H1 (cell line): ENCODE measurements at regions not wholly inside any gene's neighbourhood (a gene's known extent, or its start where the extent isn't known, plus 50 kb on each side); places are given as distances from the start of the nearest gene placed in this dataset.
A peak's percentile ranks its signal among the peaks of the same experiment; 100 is the strongest.

Experiments used
- CTCF ChIA-PET: fragments of 300-600 bp; sonication (Branson Sonifier 250); formaldehyde crosslinking; loops from one replicate; lab custom pipeline; 2021; ENCODE audit not compliant: partially characterized antibody; lab: Charles Lee
- POLR2A ChIA-PET: fragments of 300-600 bp; sonication (Branson Sonifier 250); formaldehyde crosslinking; loops from one replicate; lab custom pipeline; 2021; ENCODE audit warnings: inconsistent platforms; ENCODE audit not compliant: partially characterized antibody; lab: Charles Lee
- DNase-seq, 2 experiments: peaks; one replicate each; pipeline versions ENCODE4 v3.0.0 to v3.0.0-alpha.2; 2010 to 2022; ENCODE audit warnings: low spot score in 2 of 2, low read depth in 1 of 2, mixed read lengths in 1 of 2
- FAIRE-seq: peaks from 2 replicates; lab custom pipeline; 2011; peaks lifted over from hg19 to GRCh38; lab: Jason Lieb, UNC
- H2AFZ ChIP-seq: 2 replicates; pipeline ENCODE4 v1.8.1; 2012; ENCODE audit warnings: low read length, inconsistent platforms
- H2AK5ac ChIP-seq: 2 replicates; pipeline ENCODE4 v1.6.1; 2013; ENCODE audit warnings: low read depth, low read length
- H2BK120ac ChIP-seq: replicated peaks from 2 replicates; pipeline ENCODE3; 2013; ENCODE audit warnings: low read depth, low read length, inconsistent platforms
- H2BK12ac ChIP-seq: 2 replicates; pipeline ENCODE4 v1.6.1; 2013; ENCODE audit warnings: low read depth, low read length
- H2BK15ac ChIP-seq: 2 replicates; pipeline ENCODE4 v1.6.1; 2013; ENCODE audit warnings: low read length
- H2BK20ac ChIP-seq: 2 replicates; pipeline ENCODE4 v1.6.1; 2013; ENCODE audit warnings: low read length
- H2BK5ac ChIP-seq: 2 replicates; pipeline ENCODE4 v1.6.1; 2013; ENCODE audit warnings: low read depth, low read length
- H3K14ac ChIP-seq: 2 replicates; pipeline ENCODE4 v1.6.1; 2013; ENCODE audit warnings: inconsistent platforms; ENCODE audit not compliant: insufficient read length
- H3K18ac ChIP-seq: 2 replicates; pipeline ENCODE4 v1.6.1; 2013; ENCODE audit warnings: low read length; ENCODE audit errors: extremely low read depth
- H3K23ac ChIP-seq: 2 replicates; pipeline ENCODE4 v1.6.1; 2013; ENCODE audit warnings: inconsistent platforms; ENCODE audit not compliant: insufficient read length
- H3K23me2 ChIP-seq: 2 replicates; pipeline ENCODE4 v1.6.1; 2013; ENCODE audit warnings: low read depth, low read length
- H3K27ac ChIP-seq: 2 replicates; pipeline ENCODE4 v1.6.1; 2011; ENCODE audit warnings: low read depth, low read length, inconsistent platforms
- H3K27me3 ChIP-seq, 4 experiments: replicated peaks in 1 of 4; 1 replicate in 1 of 4; 2 replicates in 3 of 4; pipeline versions ENCODE4 v1.6.1 to v1.8.1; 2011 to 2013; ENCODE audit warnings: low read length in 3 of 4, mild to moderate bottlenecking in 3 of 4, inconsistent platforms in 2 of 4, mixed read lengths in 2 of 4, moderate library complexity in 1 of 4; ENCODE audit not compliant: control insufficient read depth in 3 of 4, insufficient read depth in 3 of 4; ENCODE audit errors: extremely low read depth in 1 of 4
- H3K36me3 ChIP-seq, 4 experiments: 2 replicates each; pipeline versions ENCODE4 v1.6.1 to v1.8.1; 2011 to 2013; ENCODE audit warnings: mild to moderate bottlenecking in 4 of 4, low read length in 3 of 4, moderate library complexity in 2 of 4, control low read depth in 1 of 4, inconsistent platforms in 1 of 4; ENCODE audit not compliant: insufficient read depth in 4 of 4, control insufficient read depth in 2 of 4
- H3K4ac ChIP-seq: replicated peaks from 2 replicates; pipeline ENCODE3; 2013; ENCODE audit warnings: low read length, low read depth, mixed read lengths, inconsistent platforms; ENCODE audit not compliant: insufficient read length
- H3K4me1 ChIP-seq, 4 experiments: replicated peaks in 1 of 4; 1 replicate in 1 of 4; 2 replicates in 3 of 4; pipeline versions ENCODE4 v1.6.1 to v1.8.1; 2011 to 2013; ENCODE audit warnings: low read length in 3 of 4, inconsistent platforms in 2 of 4, mixed read lengths in 1 of 4; ENCODE audit not compliant: insufficient read depth in 4 of 4, control insufficient read depth in 3 of 4
- H3K4me2 ChIP-seq, 2 experiments: 2 replicates each; pipeline versions ENCODE4 v1.6.1 to v1.8.1; 2011 to 2013; ENCODE audit warnings: low read depth in 2 of 2, low read length in 2 of 2, control low read depth in 1 of 2, inconsistent platforms in 1 of 2, mild to moderate bottlenecking in 1 of 2; ENCODE audit not compliant: insufficient read depth in 1 of 2
- H3K4me3 ChIP-seq, 4 experiments: fragments of 200-600, 300-600 bp in 1 of 4; sonication (generic), shearing (Covaris generic), sonication (Bioruptor Twin) in 1 of 4; 2 replicates each; pipeline versions ENCODE4 v1.5.1 to v1.8.1; 2011 to 2016; ENCODE audit warnings: low read length in 4 of 4, low read depth in 3 of 4, control low read depth in 2 of 4, inconsistent platforms in 2 of 4, mild to moderate bottlenecking in 2 of 4, mixed read lengths in 1 of 4, moderate library complexity in 1 of 4; ENCODE audit not compliant: insufficient read depth in 2 of 4; ENCODE audit errors: extremely low read depth in 1 of 4
- H3K56ac ChIP-seq: replicated peaks from 2 replicates; pipeline ENCODE3; 2013; ENCODE audit warnings: low read depth, mild to moderate bottlenecking, mixed read lengths, low read length, inconsistent platforms; ENCODE audit not compliant: insufficient read length
- H3K79me1 ChIP-seq: 2 replicates; pipeline ENCODE4 v1.6.1; 2013; ENCODE audit warnings: low read depth, low read length, control low read depth
- H3K79me2 ChIP-seq, 2 experiments: 2 replicates each; pipeline versions ENCODE4 v1.6.1 to v1.8.1; 2012 to 2013; ENCODE audit warnings: low read length in 2 of 2, mild to moderate bottlenecking in 2 of 2, inconsistent platforms in 1 of 2; ENCODE audit not compliant: insufficient read depth in 2 of 2, control insufficient read depth in 1 of 2
- H3K9ac ChIP-seq, 4 experiments: replicated peaks in 1 of 4; 1 replicate in 1 of 4; 2 replicates in 3 of 4; pipeline versions ENCODE4 v1.6.1 to v1.8.1; 2011 to 2013; ENCODE audit warnings: low read depth in 3 of 4, low read length in 3 of 4, control low read depth in 2 of 4, mild to moderate bottlenecking in 2 of 4, moderate library complexity in 2 of 4, inconsistent platforms in 1 of 4; ENCODE audit errors: extremely low read depth in 1 of 4
- H3K9me3 ChIP-seq, 2 experiments: 2 replicates each; pipeline versions ENCODE4 v1.6.1 to v1.8.1; 2012 to 2013; ENCODE audit warnings: mild to moderate bottlenecking in 2 of 2, moderate library complexity in 2 of 2, control low read depth in 1 of 2, inconsistent platforms in 1 of 2, low read depth in 1 of 2, low read length in 1 of 2, mixed read lengths in 1 of 2; ENCODE audit not compliant: insufficient read depth in 2 of 2
- H4K20me1 ChIP-seq, 2 experiments: replicated peaks in 1 of 2; 2 replicates each; pipeline versions ENCODE3 to v1.8.1; 2011 to 2013; ENCODE audit warnings: inconsistent platforms in 2 of 2, low read length in 2 of 2, mild to moderate bottlenecking in 1 of 2; ENCODE audit not compliant: insufficient read depth in 2 of 2, control insufficient read depth in 1 of 2
- H4K5ac ChIP-seq: 2 replicates; pipeline ENCODE4 v1.6.1; 2013; ENCODE audit warnings: low read length, low read depth, mixed read lengths, inconsistent platforms; ENCODE audit not compliant: insufficient read length
- H4K8ac ChIP-seq: 2 replicates; pipeline ENCODE4 v1.8.0; 2013; ENCODE audit warnings: mild to moderate bottlenecking, moderate library complexity, low read length, inconsistent platforms; ENCODE audit not compliant: insufficient read depth; ENCODE audit errors: extremely low read depth
- H4K91ac ChIP-seq: replicated peaks from 2 replicates; pipeline ENCODE3; 2013; ENCODE audit warnings: low read length, mixed read lengths, inconsistent platforms; ENCODE audit not compliant: insufficient read length
- BRCA1 ChIP-seq: IDR thresholded peaks from 2 replicates; pipeline ENCODE4 v1.6.1; 2012; ENCODE audit warnings: low read depth, low read length, improper control_type of control experiment
- JUND ChIP-seq: IDR thresholded peaks from 2 replicates; pipeline ENCODE4 v1.6.1; 2011; ENCODE audit warnings: mild to moderate bottlenecking, improper control_type of control experiment, low read length
- NRF1 ChIP-seq: IDR thresholded peaks from 2 replicates; pipeline ENCODE4 v1.6.1; 2011; ENCODE audit warnings: mild to moderate bottlenecking, low read depth, low read length, improper control_type of control experiment
- YY1 ChIP-seq: IDR thresholded peaks from 2 replicates; pipeline ENCODE4 v1.6.1; 2011; ENCODE audit warnings: low read depth, mild to moderate bottlenecking, low read length
- WGBS, 2 experiments: shearing (Covaris generic) in 1 of 2; methylation state at CpG; one replicate each; pipeline versions ENCODE4 v1.1.6 to v1.1.7; 2013 to 2015; ENCODE audit warnings: low lambda C conversion rate in 2 of 2, mixed read lengths in 2 of 2, inconsistent platforms in 1 of 2, low coverage in 1 of 2, missing lambda C conversion rate in 1 of 2; ENCODE audit not compliant: insufficient replicate concordance in 2 of 2, insufficient coverage in 1 of 2, insufficient read length in 1 of 2; ENCODE audit errors: extremely low coverage in 1 of 2, missing lambda C conversion rate in 1 of 2; 5-methylcytosine and 5-hydroxymethylcytosine counted together
- TF ChIP-seq, protein P1 (sequence below): IDR thresholded peaks from 2 replicates; pipeline ENCODE4 v1.6.1; 2012; ENCODE audit warnings: inconsistent platforms
- TF ChIP-seq, protein P2 (sequence below), 3 experiments: IDR thresholded peaks; 1 replicate in 2 of 3; 2 replicates in 1 of 3; pipeline versions ENCODE4 v1.5.1 to v1.6.1; 2011; ENCODE audit warnings: low read length in 3 of 3, mild to moderate bottlenecking in 3 of 3, inconsistent platforms in 2 of 3, low read depth in 1 of 3, moderate library complexity in 1 of 3; ENCODE audit not compliant: insufficient read depth in 1 of 3; ENCODE audit errors: control extremely low read depth in 1 of 3
- TF ChIP-seq, protein P3 (sequence below): IDR thresholded peaks from 2 replicates; pipeline ENCODE4 v1.6.1; 2012; ENCODE audit warnings: inconsistent platforms

DNA sequence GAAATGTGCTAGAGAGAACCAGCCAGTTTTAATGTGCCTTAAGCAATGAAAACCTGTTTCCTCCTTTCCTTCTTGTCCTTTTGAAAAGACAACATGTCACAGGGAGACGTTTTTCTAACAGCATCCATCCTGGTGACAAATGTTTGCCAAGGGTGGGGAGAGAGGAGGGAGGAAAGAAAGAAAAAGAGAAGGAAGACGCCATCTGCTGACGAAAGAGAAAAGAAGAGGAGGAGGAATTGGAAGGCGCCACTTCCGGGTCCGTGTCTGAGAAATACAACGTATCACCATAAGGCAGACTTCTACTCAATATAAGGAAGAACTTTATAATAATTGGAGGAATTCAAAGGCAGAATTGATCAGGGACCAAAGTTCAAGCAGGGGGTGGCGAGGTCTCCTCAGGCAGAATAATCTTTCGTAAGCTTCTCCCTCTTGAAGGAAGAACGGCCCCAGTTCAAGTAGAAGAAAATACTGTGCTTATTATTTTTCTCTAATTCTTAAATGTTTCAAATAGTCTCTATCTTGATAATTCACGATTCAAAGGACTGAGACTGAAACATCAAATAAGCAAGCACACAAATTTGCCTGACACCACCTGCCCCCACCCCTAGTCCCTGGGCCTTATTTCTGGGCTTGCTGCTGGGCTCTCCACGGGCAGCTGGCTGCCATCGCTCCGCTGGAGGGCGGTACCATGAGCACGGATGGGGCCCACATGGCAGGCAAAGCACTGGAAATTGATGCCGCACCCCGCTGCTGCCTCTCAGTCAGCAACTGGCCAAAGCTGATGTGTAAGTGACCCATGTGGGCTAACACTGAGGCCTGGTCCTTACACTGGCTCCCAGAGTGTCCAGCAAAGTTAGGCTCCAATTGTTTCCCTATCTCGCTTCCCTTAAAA lies 273.7 kb upstream of the KLF14 start:
- Histone ChIP-seq H3K23ac (no peak overlapping the region), H4K20me1 (peaks cover 0 to 2% of the 10 kb centered on the region in 2 experiments), H3K9ac (no peak overlapping the region), H3K4me3 (0 out of 8 replicates have a peak overlapping the region, but pooled peaks of 1 of the 4 experiments have one; percentile 18), H2AK5ac (no peak overlapping the region), H4K5ac (no peak overlapping the region), H3K4me1 (peaks cover 0 to 4% (median under 1%) of the 10 kb centered on the region in 4 experiments; a peak in 6 of 7 replicates), H3K9me3 (no peaks in the 10 kb centered on the region), H3K4ac (no peak overlapping the region), H3K27ac (no peak overlapping the region), H4K91ac (no peak overlapping the region), H3K14ac (no peak overlapping the region), H3K4me2 (no peak overlapping the region; a peak in 1 of 4 replicates), H3K56ac (no peak overlapping the region), H3K36me3 (no peaks in the 10 kb centered on the region), H2BK12ac (no peak overlapping the region), H3K79me2 (0 out of 4 replicates have a peak, but pooled peaks cover 0 to 4% of the 10 kb centered on the region in 2 experiments), H2BK20ac (no peak overlapping the region), H2BK5ac (no peak overlapping the region), H3K23me2 (no peaks in the 10 kb centered on the region), H2AFZ (no peak overlapping the region), H4K8ac (0 out of 2 replicates have a peak overlapping the region, but pooled peaks have one; percentile 19), H3K79me1 (no peaks in the 10 kb centered on the region; the same call in 1 of the 2 replicates), H3K18ac (no peak overlapping the region), H3K27me3 (no peaks in the 10 kb centered on the region; a peak in 1 of 7 replicates), H2BK120ac (no peak overlapping the region), H2BK15ac (no peak overlapping the region)
- peak in 1 of 2 experiments; percentile 67 for DNase-seq
- WGBS, 2 experiments = 46% methylated on average over 19 of the region's 19 CpGs; no CpG with 5 or more reads in 1 of the 2 experiments
- ChIA-PET POLR2A (interaction anchor here (0.7 kb wide), 1 partner anchor 108 kb away, joined by 4 read pairs; no protein-coding TSS in a partner anchor), CTCF (interaction anchor here (0.6 to 2.4 kb wide), 27 partner anchors 9 to 296 kb away, joined by 3 to 36 read pairs (median 4); no protein-coding TSS in a partner anchor)
- FAIRE-seq = peak; percentile 80
- TF ChIP-seq, protein P1, sequence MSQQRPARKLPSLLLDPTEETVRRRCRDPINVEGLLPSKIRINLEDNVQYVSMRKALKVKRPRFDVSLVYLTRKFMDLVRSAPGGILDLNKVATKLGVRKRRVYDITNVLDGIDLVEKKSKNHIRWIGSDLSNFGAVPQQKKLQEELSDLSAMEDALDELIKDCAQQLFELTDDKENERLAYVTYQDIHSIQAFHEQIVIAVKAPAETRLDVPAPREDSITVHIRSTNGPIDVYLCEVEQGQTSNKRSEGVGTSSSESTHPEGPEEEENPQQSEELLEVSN = peak; percentile 42; the same call in 1 of the 2 replicates
- no peak for TF ChIP-seq JUND
- TF ChIP-seq BRCA1 = no peak
- no peak for TF ChIP-seq NRF1
- TF ChIP-seq, protein P2, sequence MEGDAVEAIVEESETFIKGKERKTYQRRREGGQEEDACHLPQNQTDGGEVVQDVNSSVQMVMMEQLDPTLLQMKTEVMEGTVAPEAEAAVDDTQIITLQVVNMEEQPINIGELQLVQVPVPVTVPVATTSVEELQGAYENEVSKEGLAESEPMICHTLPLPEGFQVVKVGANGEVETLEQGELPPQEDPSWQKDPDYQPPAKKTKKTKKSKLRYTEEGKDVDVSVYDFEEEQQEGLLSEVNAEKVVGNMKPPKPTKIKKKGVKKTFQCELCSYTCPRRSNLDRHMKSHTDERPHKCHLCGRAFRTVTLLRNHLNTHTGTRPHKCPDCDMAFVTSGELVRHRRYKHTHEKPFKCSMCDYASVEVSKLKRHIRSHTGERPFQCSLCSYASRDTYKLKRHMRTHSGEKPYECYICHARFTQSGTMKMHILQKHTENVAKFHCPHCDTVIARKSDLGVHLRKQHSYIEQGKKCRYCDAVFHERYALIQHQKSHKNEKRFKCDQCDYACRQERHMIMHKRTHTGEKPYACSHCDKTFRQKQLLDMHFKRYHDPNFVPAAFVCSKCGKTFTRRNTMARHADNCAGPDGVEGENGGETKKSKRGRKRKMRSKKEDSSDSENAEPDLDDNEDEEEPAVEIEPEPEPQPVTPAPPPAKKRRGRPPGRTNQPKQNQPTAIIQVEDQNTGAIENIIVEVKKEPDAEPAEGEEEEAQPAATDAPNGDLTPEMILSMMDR (IDR thresholded peaks at IDR 0.05; ENCODE audit: control extremely low read depth in 1 of 3, insufficient read depth in 1 of 3, low read depth in 1 of 3, low read length in 3 of 3) = peak; percentile 29 to 68 (median 60)
- TF ChIP-seq YY1 = peak; percentile 45; the same call in 1 of the 2 replicates
- TF ChIP-seq, protein P3, sequence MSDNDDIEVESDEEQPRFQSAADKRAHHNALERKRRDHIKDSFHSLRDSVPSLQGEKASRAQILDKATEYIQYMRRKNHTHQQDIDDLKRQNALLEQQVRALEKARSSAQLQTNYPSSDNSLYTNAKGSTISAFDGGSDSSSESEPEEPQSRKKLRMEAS = peak; percentile 80
